ENCODE measurements at regions not wholly inside any gene's neighbourhood (a gene's known extent, or its start where the extent isn't known, plus 50 kb on each side); places are given as distances from the start of the nearest gene placed in this dataset.
"Not testable (repeated sequence)": the region's sequence is repeated elsewhere in the genome, so short reads cannot be mapped to it uniquely, and the experiment has no call there.

DNA sequence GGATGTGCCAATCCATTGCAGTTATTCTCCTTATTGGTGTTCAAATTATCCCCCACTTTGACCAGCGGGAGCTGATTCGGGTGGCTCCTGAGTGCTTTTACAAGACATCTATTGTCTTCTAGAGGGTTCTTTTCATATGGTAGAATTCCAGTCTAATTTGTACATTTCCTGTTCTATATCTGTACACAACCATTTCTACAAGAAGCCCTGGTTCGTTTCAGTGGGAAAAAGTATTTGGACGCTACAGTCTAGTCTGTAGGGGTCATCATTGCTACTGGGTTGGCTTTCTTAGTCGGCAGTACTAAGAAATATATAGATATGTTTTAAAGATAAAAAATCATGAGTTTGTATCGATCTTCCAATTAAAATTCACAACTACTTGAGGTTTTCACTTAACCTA lies 262.6 kb downstream of the MAP2K6 start:
- no peak for DNase-seq

DNA sequence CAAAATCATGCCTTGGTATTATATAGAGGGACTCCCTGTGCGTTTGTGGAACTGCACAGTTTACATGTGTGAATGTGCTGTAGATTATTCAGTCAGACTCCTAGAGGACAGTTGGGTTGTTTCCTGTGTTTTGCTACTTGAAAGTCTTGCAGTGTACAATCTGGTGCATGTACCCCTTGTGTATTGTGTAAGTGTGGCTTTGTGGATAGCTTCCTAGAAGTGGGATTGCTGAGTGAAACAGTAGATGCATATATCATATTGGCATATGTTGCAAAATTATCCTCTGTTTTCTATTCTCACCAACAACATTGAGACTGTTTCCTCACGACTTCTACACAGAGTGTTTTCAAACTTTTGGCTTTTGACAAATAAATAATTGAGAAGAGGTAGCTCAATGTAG lies 263.7 kb downstream of the MAP2K6 start:
- DNase-seq: no peak

DNA sequence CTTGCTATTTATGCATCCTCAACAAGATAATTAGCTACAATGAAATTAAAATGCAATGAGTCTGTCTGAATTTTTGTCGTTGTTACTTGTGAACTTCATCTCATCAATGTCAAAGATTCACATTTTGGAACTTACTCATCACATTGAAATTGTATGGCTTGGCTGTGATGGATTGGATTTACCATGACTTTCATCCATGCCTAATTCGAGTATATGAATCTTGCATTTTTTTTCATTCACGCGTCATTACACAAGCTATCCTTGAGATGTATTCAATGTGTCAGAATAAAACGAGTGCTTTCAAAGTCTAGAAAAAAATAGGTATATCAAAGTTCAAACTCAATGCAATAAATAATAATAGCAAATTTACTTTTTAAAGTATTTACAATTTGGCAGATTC lies 265.3 kb downstream of the MAP2K6 start:
- no peak for DNase-seq

DNA sequence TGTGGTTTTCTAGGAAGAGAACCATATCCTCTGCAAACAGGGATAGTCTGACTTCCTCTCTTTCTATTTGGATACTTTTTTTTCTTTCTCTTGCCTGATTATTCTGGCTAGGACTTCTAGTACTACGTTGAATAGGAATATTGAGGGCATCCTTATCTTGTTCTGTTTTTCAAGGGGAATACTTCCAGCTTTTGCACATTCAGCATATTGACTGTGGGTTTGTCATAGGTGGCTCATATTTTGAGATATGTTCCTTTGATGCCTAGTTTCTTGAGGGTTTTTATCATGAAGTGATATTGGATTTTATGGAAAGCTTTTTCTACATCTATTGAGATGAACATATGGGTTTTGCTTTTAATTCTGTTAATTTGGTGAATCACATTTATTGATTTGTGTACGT lies 269.8 kb downstream of the MAP2K6 start:
- no peak for DNase-seq

DNA sequence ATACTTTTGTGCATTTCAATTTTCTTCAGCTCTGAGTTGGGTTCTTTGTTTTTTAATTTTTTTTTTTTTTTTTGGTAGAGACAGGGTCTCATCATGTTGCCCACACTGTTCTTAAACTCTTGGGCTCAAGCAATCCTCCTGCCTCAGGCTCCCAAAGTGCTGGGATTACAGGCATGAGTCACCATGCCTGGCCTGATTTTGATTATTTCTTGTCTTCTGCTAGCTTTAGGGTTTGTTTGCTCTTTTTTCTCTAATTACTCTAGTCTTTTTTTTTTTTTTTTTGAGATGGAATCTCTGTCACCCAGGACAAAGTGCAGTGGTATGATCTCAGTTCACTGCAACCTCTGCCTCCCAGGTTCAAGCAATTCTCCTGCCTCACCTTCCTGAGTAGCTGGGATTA lies 270.7 kb downstream of the MAP2K6 start:
- DNase-seq: not testable (repeated sequence)

DNA sequence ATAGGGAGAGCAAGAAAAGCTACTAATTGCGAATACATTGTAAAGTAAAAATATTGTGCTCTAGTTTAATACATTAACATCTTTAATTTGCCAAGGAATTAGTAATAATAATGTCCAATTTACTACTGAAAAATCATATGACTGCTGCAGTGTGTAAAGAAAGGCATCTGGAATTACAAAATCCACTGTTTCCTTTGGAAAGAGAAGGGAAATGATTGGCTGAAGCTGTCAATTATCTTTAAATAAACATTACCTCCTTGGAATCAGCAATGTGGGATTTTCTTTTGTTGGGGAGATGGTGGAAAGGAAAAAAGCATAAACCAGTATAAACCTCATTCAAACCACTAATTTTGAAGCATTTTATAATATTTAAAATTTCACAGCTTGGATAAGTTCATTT lies 276.0 kb downstream of the MAP2K6 start:
- no peak for DNase-seq

DNA sequence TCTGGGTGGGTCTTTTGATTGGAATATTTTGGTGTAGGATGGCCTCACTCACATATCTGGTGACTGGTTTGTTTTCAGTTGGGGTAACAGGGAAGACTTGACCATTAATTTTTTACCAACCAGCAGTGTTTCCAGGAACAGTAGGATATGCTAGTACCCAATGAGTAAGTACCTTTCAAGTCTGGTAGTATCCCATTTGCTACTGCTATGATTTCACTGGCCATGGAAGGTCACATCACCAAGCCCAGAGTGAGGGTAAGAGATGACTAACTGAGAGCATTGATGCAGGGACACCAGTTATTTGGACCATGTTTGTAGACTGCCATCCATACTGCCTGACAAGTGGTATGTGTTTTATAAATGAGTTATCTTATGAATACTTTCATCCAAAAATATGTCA lies 277.7 kb downstream of the MAP2K6 start:
- DNase-seq: no peak

DNA sequence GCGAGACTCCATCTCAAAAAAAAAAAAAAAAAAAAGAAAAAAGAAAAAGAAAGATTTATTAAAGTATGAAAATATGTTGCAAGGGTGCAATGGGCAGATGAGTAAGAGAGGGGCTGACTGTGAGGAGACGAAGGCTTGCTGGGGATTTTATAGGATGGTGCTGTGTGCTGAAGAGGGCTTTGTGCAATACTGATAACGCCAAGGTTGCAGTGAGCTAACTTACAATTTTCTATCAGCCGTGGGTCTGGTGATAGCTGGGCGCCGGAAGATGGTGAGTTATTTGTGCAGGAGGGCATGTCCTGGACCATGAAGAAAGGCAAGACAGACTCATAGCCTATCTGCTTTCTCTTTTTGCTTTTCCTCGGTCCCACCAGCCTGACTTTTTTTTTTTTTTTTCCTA lies 281.1 kb downstream of the MAP2K6 start:
- DNase-seq: no peak

DNA sequence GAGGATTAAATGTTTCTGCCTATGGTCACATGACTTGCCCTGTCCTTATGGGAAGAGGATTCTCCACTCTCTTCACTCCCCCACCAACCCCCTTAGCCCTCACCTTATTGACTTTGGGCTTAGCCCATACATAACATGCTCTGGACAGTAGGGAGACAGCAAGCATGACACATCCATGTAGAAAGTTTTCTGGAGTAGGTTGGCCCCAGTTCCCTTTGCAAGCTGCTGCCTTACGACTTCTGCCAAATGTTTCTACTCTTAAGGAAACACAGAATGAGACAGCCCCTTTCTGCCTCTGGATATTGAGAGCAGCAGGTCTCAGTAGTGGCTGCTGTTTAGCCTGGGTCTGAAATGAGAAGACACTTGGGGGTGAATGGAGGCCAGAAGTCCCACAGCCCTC lies 282.2 kb downstream of the MAP2K6 start:
- no peak for DNase-seq

DNA sequence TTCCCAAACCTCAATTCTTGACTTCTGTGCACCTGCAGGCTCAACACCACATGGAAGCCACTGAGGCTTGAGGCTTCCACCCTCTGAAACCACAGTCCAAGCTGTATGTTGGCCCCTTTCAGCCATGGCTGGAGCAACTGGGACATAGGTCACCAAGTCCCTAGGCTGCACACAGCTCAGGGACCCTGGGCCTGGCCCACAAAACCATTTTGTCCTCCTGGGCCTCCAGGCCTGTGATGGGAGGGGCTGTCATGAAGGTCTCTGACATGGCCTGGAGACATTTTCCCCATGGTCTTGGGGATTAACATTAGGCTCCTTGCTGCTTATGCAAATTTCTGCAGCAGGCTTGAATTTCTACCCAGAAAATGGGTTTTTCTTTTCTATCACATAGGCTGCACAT lies 283.9 kb downstream of the MAP2K6 start:
- DNase-seq: not testable (repeated sequence)

DNA sequence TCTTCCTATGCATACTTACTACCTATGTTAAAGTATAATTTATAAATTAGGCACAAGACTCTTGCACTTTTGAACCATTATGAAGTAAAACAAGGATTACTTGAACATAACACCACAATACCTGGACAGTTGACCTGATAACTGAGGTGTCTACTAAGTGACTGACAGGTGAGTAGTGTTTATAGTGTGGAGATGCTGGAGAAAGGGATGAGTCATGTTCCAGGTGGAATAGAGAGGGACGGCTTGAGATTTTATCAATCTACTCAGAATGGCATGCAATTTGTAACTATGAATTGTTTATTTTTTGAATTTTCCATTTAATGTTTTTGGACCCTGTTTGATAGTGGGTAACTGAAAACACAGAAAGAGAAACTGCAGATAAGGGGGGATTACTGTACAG lies 287.6 kb downstream of the MAP2K6 start:
- DNase-seq: no peak

DNA sequence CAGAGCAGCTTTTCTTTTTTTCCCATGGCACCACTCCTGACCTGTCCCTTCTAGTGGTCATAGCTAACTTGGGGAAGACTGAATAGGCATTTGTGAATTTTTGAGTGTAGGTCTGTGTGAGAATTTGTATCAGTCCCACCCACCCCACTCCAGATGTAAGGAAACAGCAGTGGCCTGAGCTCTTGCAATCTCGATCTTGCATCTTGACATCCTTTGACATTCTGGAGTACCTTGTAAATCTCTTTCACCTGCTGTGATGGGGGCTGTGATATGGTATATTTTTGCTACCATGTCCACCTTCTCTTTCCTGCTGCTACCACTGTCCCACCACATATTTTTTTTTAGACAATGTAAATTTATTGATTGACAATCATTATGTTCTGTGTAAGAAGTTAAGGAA lies 289.3 kb downstream of the MAP2K6 start:
- no peak for DNase-seq

DNA sequence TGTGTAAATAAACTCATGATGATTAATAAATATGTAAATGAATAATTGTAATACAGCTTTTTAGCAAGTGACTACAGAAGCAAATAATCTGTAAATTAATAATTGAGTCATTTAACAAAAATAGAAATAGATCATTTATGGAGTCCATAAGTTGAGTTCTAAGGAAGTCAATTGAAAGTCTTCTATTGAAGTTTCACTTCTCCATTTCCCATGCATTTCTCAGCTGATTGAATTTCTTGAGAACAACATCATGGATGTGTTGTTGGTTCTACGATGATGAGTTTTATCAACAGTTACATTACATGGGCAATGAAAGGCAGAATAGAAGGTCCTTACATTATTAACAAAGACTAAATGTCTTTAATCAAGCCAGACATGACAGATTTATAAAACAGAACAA lies 290.4 kb downstream of the MAP2K6 start:
- no peak for DNase-seq

DNA sequence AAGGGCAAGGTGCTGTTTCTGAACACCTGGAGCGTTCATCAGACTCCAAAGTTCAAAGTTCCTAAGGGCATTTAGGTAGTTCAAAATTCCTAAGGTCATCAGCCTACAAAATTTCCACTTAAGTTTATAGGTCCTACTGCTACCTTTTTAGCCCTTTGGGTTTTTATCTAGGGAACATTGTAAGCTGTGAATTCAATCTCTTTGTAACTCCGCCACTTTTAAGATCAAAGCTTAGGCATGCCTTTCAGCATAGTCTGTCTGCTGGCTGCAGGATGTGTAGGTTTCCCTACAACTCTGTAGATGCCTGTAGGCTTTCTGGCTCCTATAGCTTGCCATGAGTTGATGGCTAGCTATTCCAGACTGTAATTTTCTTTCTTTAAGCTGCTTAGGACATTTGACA lies 291.6 kb downstream of the MAP2K6 start:
- DNase-seq: no peak

DNA sequence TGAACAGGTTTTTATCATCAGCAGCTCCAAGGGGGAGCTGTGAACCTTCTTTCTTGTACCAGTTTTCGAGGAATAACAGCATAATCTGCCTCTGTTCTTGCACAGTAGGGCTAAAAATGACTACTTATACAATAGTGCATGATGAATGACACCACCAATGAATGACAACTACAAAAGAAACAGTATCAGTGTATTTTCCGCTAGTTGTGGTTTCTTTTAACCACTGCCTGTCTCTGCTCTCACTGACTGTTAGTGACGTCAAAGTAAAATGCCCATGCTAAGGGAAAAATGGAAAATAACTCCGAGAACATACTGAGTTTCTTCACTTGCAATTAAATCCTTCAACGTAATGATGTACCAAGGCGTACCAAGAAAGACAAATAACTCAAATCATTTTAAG lies 294.9 kb downstream of the MAP2K6 start:
- no peak for DNase-seq

DNA sequence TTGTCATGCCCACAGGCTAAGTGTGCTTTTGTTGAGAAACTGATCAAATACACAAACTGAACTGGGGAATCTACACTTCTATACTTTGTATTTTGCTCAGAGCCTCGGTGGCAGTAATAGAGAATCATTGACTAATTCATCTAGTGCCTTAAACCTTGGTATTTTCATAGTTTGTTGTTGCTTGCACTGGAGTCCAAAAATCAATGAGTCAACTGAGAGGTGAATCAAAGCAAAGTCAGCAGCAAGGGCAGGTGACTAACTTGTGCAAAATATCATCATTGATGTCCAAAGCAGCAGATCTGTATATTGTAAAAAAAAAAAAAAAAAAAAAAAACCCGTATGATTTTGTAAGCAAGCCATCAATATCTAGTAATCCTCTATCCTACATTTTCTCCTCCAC lies 296.4 kb downstream of the MAP2K6 start:
- DNase-seq: no peak

DNA sequence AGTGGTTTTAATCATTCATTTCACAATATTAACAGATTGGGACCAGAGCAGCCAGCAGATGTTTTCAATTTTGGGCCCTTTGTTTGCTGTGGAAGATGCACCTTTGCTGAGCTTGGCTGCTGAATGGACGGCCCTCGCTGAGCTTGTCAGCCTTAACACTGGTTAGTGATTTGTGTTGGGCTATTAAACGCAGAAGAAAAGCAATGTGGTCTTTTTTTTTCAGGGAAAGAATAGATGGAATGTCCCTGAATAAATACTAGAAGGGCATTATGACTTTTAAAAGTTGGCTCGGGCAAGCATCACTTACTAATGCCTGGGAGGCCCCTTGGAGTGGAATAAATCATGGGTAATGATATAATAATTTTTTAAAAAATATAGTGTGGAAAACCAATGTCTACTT lies 297.0 kb downstream of the MAP2K6 start:
- DNase-seq: no peak

DNA sequence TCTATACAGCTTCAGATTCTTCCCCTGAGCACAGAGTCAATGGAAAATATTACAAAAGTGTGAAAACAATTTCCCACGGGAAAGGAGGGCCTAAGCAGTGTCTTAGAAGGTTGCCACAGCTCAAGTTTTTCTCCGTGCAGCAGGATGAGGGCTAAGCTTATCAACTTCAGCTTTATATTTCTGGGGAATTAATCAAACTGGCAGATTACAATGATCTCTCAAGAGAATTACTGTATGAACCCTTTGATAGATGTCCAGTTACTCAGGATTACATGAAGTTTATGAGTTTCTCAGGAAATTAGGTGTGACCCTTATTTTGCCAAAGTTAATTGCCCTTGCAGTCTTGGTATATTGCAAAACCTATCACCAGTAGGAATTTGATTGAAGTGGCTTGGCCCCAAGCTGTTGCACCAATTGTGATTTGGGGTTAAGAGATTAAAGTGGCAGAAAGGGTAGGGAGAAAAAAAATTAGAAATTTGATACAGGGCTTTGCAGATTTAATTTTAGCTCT lies 298.4 kb downstream of the MAP2K6 start:
- DNase-seq: no peak

DNA sequence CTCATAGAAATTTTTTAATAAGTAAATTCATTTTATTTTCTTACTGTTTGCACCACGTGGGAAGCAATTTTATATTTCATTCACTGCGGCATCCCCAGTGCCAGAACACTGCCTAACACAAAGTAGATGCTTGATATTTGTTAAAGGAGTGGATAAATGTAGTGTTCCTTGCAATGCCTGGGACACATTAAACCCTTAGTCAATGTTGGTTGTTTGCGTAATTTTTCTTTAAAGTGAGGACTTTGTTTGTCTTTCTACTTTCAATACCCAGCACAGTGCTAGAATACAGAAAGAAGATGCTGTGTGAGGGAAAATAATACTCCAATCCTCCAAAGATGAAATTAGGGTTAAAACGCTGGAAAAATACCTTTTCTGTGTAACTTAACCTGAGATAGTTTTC lies 299.3 kb downstream of the MAP2K6 start:
- DNase-seq: no peak

DNA sequence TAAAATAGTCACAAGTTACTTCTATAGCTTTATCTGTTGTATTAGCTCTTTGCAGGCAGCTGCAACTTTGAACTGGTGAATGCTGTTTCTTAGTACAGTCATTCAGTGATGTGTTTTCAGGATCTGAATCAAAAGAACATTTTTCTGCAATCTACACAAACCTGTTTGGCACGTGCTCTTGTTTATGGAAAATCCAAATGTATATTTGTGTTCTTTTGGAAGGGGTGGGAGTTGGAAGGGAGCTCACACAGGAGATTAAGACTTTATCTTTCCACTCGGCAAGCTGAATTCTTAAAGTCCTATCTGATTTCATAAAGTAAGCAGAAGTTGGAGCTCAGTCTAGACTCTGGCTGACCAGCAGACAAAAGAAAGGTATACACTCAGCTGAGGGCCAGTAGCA lies 300.2 kb downstream of the MAP2K6 start:
- DNase-seq: no peak

DNA sequence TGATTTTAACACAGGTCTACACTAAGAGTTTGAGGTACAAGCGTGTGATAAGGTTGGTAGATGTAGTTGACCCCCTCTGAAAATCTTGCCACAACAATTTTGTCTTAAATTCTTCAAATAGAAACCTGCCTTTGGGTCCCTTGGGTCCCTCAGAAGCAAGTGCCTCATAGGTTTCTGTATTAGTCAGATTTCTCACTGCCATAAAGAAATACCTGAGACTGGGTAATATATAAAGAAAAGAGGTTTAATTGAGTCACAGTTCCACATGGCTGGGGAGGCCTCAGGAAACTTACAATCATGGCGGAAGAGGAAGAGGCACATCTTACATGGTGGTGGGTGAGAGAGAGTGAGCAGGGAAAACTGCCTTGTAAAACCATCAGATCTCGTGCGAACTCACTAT lies 301.2 kb downstream of the MAP2K6 start:
- DNase-seq: no peak

DNA sequence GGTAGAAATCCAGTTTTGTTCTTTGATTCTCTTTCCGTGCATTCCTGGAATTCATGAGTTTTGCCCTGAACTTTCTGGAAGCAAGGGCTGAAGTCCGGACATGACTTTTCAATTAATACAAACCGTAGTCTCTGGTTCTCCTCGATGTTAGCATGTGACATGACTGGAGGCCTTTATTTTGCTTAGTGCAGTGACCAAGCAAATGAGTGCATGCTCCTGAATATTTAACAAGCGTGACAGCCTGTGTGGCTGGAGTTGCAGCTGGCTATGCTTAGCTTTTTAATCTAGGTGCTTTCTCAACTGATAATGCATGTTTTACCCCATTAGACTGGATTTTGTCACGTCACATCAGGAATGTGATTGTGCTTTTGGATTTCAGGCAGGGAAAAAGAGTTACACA lies 302.1 kb downstream of the MAP2K6 start:
- DNase-seq: no peak

DNA sequence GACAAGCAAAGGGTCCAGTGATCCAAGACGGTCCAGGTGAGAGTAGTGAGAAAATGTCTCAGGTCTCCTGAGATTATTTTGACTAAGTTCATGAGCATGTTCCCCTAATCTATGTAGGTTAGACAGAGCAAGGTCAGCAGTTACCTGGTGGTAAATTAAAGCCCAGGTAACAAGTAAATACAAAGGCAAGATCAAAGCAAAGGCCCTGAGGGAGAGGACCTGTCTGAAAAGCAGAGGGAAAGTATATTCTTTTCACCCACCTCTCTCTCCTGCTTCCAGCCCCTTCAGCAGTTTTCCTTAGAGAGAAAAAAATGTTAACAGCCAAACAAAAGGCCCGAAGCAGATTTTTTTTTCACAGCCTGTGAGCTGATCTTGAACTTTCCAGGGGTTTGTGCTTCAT lies 302.7 kb downstream of the MAP2K6 start:
- no peak for DNase-seq

DNA sequence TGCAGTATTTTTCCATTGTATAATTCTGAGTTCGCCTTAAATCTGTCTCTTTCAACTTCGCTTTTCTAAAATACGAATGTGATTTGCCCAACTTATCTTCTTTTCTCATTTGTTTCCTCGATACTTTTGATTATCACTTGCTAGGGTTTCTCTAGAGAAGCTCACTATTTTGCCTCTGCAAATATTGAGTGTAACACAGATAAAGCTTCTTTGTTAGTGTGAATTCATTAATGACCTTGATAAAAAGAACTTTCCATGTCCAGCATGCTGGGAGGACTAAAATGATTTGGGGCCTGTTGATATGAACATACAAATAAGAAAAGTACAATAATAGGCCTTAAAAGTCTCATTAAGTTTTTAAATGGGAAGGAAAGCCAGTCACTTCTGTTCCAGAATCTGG lies 303.3 kb downstream of the MAP2K6 start:
- DNase-seq: no peak

DNA sequence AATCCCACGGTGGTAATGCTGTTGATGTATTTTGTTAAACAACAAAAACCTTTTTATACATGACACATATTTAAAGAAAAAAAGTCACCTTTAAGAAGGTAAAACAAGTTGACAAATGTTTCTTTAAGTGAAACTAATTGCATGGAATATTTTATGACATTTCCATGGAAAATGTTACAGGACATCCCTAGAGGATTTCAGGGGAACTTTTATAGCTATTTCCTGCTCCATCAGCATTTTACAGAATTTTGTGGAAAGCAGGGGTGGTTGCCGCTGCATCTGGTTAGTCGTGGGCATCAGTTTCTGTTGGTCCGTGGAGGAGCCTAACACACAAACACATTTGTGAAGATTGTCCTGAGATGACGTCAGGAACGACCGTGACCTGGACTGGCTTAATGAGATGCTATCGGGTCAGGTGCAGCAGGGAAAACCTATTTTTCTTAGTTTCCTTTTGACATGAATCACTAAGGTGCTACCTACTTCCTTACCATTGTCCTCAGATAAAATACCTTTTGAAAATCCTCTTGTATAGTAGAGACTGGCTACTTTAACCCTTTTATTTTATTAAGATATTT lies 305.1 kb downstream of the MAP2K6 start:
- DNase-seq: no peak

DNA sequence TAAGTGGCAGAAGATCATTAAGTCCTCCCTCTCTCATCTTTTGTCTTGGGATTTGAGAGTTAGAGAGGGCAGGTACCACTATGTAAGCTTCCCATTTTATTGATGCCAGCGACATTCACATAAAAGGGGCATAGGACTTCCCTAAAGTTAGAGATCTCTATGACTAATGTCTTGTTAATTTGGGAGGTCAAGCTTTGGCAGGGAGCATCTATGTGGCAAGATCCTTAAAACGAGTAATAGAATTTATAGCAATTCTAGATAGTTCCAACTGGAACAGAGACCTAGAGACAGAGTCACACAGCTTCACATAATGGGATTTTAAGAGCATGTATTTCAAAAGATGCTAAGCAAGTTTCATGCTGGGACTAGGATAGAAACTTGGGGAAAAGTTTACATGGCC lies 308.0 kb downstream of the MAP2K6 start:
- DNase-seq: no peak
